Hematopoietic multipotent progenitor cell treated with erythropoietin and hydrocortisone succinate and interleukin-3 and kit ligand, for 17 days (in vitro differentiated cells): ENCODE measurements at regions not wholly inside any gene's neighbourhood (a gene's known extent, or its start where the extent isn't known, plus 50 kb on each side); places are given as distances from the start of the nearest gene placed in this dataset.
"Not testable (repeated sequence)": the region's sequence is repeated elsewhere in the genome, so short reads cannot be mapped to it uniquely, and the experiment has no call there.

ENCODE experiments used
- DNase-seq: peaks from one replicate; pipeline ENCODE4 v3.0.0-alpha.2; 2015; ENCODE audit warnings: low spot score

GRCh38 chr2:190005513-190005912 lies 57.0 kb downstream of the MSTN start:
- DNase-seq, result no peak

- no peak for DNase-seq
Measured at GRCh38 chr2:189999661-190000060, 62.9 kb downstream of the MSTN start.

- not testable (repeated sequence) for DNase-seq
Measured at GRCh38 chr2:189998665-189999064, 63.9 kb downstream of the MSTN start.

- DNase-seq, result no peak
Measured at GRCh38 chr2:189997016-189997415, 65.5 kb downstream of the MSTN start.

GRCh38 chr2:189995679-189996078 lies 66.8 kb downstream of the MSTN start:
- DNase-seq, result no peak

- peak; percentile 36 for DNase-seq
Measured at GRCh38 chr2:189982780-189983394, 79.6 kb downstream of the MSTN start.

GRCh38 chr2:189982087-189982486 lies 80.4 kb downstream of the MSTN start:
- DNase-seq, result no peak

- not testable (repeated sequence) for DNase-seq
Measured at GRCh38 chr2:189976488-189976887, 86.0 kb downstream of the MSTN start.

- DNase-seq, result no peak
Measured at GRCh38 chr2:189960346-189960745, 102.2 kb downstream of the MSTN start.

- no peak for DNase-seq
Measured at GRCh38 chr2:189959450-189959849, 103.1 kb downstream of the MSTN start.

GRCh38 chr2:189954989-189955388 lies 107.5 kb downstream of the MSTN start:
- DNase-seq, result no peak

- no peak for DNase-seq
Measured at GRCh38 chr2:189952536-189953109, 109.9 kb downstream of the MSTN start.

GRCh38 chr2:189951791-189952535 lies 110.6 kb downstream of the MSTN start:
- no peak for DNase-seq

- no peak for DNase-seq
Measured at GRCh38 chr2:189943009-189943408, 119.5 kb downstream of the MSTN start.

- no peak for DNase-seq
Measured at GRCh38 chr2:189940913-189941312, 121.6 kb downstream of the MSTN start.

GRCh38 chr2:189937691-189938090 lies 124.8 kb downstream of the MSTN start:
- DNase-seq, result no peak

- DNase-seq, result no peak
Measured at GRCh38 chr2:189933911-189934399, 128.6 kb downstream of the MSTN start.

GRCh38 chr2:189933041-189933440 lies 129.5 kb downstream of the MSTN start:
- no peak for DNase-seq

- no peak for DNase-seq
Measured at GRCh38 chr2:189927823-189928222, 134.7 kb downstream of the MSTN start.
